SK-N-MC (cell line): ENCODE measurements at regions not wholly inside any gene's neighbourhood (a gene's known extent, or its start where the extent isn't known, plus 50 kb on each side); places are given as distances from the start of the nearest gene placed in this dataset.

Source experiments
- EZH2 ChIP-seq: fragments of 200-600 bp; sonication (generic); IDR thresholded peaks from one replicate; pipeline ENCODE4 v1.6.1; 2017; ENCODE audit warnings: antibody characterized with exemption
- POLR2AphosphoS5 ChIP-seq: IDR thresholded peaks from 2 replicates; pipeline ENCODE4 v1.6.1; 2012; ENCODE audit warnings: mild to moderate bottlenecking, low read depth, low read length, borderline replicate concordance

DNA sequence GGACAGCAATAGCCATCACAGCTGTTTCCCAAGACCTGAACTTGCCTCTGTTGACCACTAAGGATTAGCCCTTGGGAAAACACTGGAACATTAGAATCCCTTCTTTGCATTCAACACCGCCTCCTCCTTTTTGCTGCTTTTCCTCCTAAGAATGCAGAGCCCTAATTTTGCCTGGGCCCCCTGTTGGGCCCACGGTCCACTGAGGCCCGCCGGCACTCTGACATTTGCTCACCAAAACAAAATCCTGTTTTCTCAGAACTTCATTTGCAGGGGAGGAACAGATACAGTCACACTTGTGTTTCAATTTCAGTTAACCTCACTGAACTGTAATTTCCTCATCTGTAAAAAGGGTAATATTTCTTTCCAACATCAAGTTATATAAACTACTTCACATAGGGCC is 116.0 kb upstream of the JARID2 start:
- TF ChIP-seq POLR2AphosphoS5 (no peak), EZH2 (no peak)
